HUDEP-2 (cell line): ENCODE measurements at regions not wholly inside any gene's neighbourhood (a gene's known extent, or its start where the extent isn't known, plus 50 kb on each side); places are given as distances from the start of the nearest gene placed in this dataset.
"Not testable (repeated sequence)": the region's sequence is repeated elsewhere in the genome, so short reads cannot be mapped to it uniquely, and the experiment has no call there.

ENCODE experiments used
- DNase-seq, 76 experiments: peaks; one replicate each; lab custom pipeline; 2025; ENCODE audit not compliant: unreplicated experiment in 76 of 76; lab: John Stamatoyannopoulos, UW

GRCh38 chr2:65765376-65765775, 333.0 kb upstream of the SPRED2 start:
- no peak for DNase-seq

GRCh38 chr2:65762068-65762467, 329.7 kb upstream of the SPRED2 start:
- DNase-seq: no peak

GRCh38 chr2:65754219-65754618, 321.8 kb upstream of the SPRED2 start:
- DNase-seq: no peak

GRCh38 chr2:65751408-65751807, 319.0 kb upstream of the SPRED2 start:
- no peak for DNase-seq

- DNase-seq: no peak
These were observed 317.1 kb upstream of the SPRED2 start for GRCh38 chr2:65749545-65749944.

GRCh38 chr2:65747875-65748274, 315.5 kb upstream of the SPRED2 start:
- not testable (repeated sequence) for DNase-seq

GRCh38 chr2:65746931-65747675, 314.7 kb upstream of the SPRED2 start:
- no peak for DNase-seq

- no peak for DNase-seq
These were observed 312.2 kb upstream of the SPRED2 start for GRCh38 chr2:65744477-65745200.

GRCh38 chr2:65742977-65743376, 310.6 kb upstream of the SPRED2 start:
- no peak for DNase-seq

GRCh38 chr2:65739927-65740326, 307.5 kb upstream of the SPRED2 start:
- no peak for DNase-seq

GRCh38 chr2:65737452-65738011, 305.1 kb upstream of the SPRED2 start:
- DNase-seq: no peak

GRCh38 chr2:65731476-65731875, 299.1 kb upstream of the SPRED2 start:
- no peak for DNase-seq

GRCh38 chr2:65730186-65730585, 297.8 kb upstream of the SPRED2 start:
- no peak for DNase-seq

- no peak for DNase-seq
These were observed 296.8 kb upstream of the SPRED2 start for GRCh38 chr2:65729246-65729645.

- no peak for DNase-seq
These were observed 296.2 kb upstream of the SPRED2 start for GRCh38 chr2:65728477-65729180.

- no peak for DNase-seq
These were observed 295.4 kb upstream of the SPRED2 start for GRCh38 chr2:65727816-65728215.

- DNase-seq: no peak
These were observed 295.0 kb upstream of the SPRED2 start for GRCh38 chr2:65727381-65727780.

- no peak for DNase-seq
These were observed 292.4 kb upstream of the SPRED2 start for GRCh38 chr2:65724752-65725151.

- no peak for DNase-seq
These were observed 291.9 kb upstream of the SPRED2 start for GRCh38 chr2:65724336-65724735.

GRCh38 chr2:65722028-65722778, 289.8 kb upstream of the SPRED2 start:
- no peak for DNase-seq

GRCh38 chr2:65716698-65717097, 284.3 kb upstream of the SPRED2 start:
- DNase-seq: no peak
